Activated CD4-positive, alpha-beta T cell treated with anti-CD3 and anti-CD28 coated beads, Interleukin-2, amount 50 U/mL, for 48 hours (primary cell): ENCODE measurements at regions not wholly inside any gene's neighbourhood (a gene's known extent, or its start where the extent isn't known, plus 50 kb on each side); places are given as distances from the start of the nearest gene placed in this dataset.
"Not testable (repeated sequence)": the region's sequence is repeated elsewhere in the genome, so short reads cannot be mapped to it uniquely, and the experiment has no call there.

Source experiments
- DNase-seq, 2 experiments: peaks; one replicate each; pipeline ENCODE4 v3.0.0-alpha.2; 2020

- DNase-seq = no peak
Observed at GRCh38 chr2:47964277-47964676, 58.0 kb upstream of the FBXO11 start.

GRCh38 chr2:47964722-47965434, 58.6 kb upstream of the FBXO11 start:
- DNase-seq = no peak

GRCh38 chr2:47976728-47977127, 70.4 kb upstream of the FBXO11 start:
- DNase-seq = not testable (repeated sequence)

GRCh38 chr2:47984041-47984440, 77.7 kb upstream of the FBXO11 start:
- DNase-seq = no peak

GRCh38 chr2:47990503-47990902, 84.2 kb upstream of the FBXO11 start:
- DNase-seq = no peak

- no peak for DNase-seq
Observed at GRCh38 chr2:47992671-47993070, 86.4 kb upstream of the FBXO11 start.

GRCh38 chr2:47996808-47997207, 90.5 kb upstream of the FBXO11 start:
- DNase-seq = no peak

GRCh38 chr2:47999512-47999911, 93.2 kb upstream of the FBXO11 start:
- no peak for DNase-seq

GRCh38 chr2:48001498-48001897, 95.2 kb upstream of the FBXO11 start:
- DNase-seq = no peak

- DNase-seq = no peak
Observed at GRCh38 chr2:48006094-48006493, 99.8 kb upstream of the FBXO11 start.

- DNase-seq = no peak
Observed at GRCh38 chr2:48007699-48008268, 101.5 kb upstream of the FBXO11 start.

- DNase-seq = no peak
Observed at GRCh38 chr2:48009256-48009655, 103.0 kb upstream of the FBXO11 start.

GRCh38 chr2:48015421-48015820, 109.1 kb upstream of the FBXO11 start:
- DNase-seq = no peak

GRCh38 chr2:48016225-48017019, 110.1 kb upstream of the FBXO11 start:
- DNase-seq = no peak

- DNase-seq = no peak
Observed at GRCh38 chr2:48017136-48017535, 110.8 kb upstream of the FBXO11 start.

- DNase-seq = no peak
Observed at GRCh38 chr2:48018480-48018879, 112.2 kb upstream of the FBXO11 start.

- no peak for DNase-seq
Observed at GRCh38 chr2:48026865-48027264, 120.6 kb upstream of the FBXO11 start.

GRCh38 chr2:48032765-48033164, 126.5 kb upstream of the FBXO11 start:
- no peak for DNase-seq

- DNase-seq = no peak
Observed at GRCh38 chr2:48034295-48034694, 128.0 kb upstream of the FBXO11 start.

GRCh38 chr2:48036312-48036711, 130.0 kb upstream of the FBXO11 start:
- no peak for DNase-seq

- DNase-seq = no peak
Observed at GRCh38 chr2:48039209-48039990, 133.1 kb upstream of the FBXO11 start.

- no peak for DNase-seq
Observed at GRCh38 chr2:48043131-48043700, 136.9 kb upstream of the FBXO11 start.

- no peak for DNase-seq
Observed at GRCh38 chr2:48043746-48044145, 137.4 kb upstream of the FBXO11 start.
